Naive thymus-derived CD8-positive, alpha-beta T cell (primary cell): ENCODE measurements at regions not wholly inside any gene's neighbourhood (a gene's known extent, or its start where the extent isn't known, plus 50 kb on each side); places are given as distances from the start of the nearest gene placed in this dataset.

Experiments used
- ATAC-seq, 2 donors: fragments of 150-1000 bp; cut with Tn5 transposase in 1 of 2; sonication (Bioruptor Pico), chemical (Tn5 transposase) in 1 of 2; 1 replicate in 1 of 2; 2 replicates in 1 of 2; pipeline ENCODE4 v1.10.0; 2021; ENCODE audit warnings: mild to moderate bottlenecking in 2 of 2, moderate library complexity in 2 of 2
- POLR2A ChIA-PET: fragments of 350-600 bp; sonication (Branson Sonifier 250); formaldehyde crosslinking; loops from one replicate; lab custom pipeline; 2021; ENCODE audit warnings: antibody characterized with exemption; lab: Charles Lee
- DNase-seq, 10 donors: peaks; one replicate each; pipeline versions ENCODE4 v3.0.0 to v3.0.0-alpha.2; 2020 to 2022
- H3K27ac Mint-ChIP-seq, 10 donors: one replicate each; pipeline ENCODE4 v1.8.0; 2020 to 2022; ENCODE audit warnings: mild to moderate bottlenecking in 10 of 10, mixed read lengths in 10 of 10, moderate library complexity in 4 of 10, inconsistent platforms in 1 of 10
- H3K27me3 Mint-ChIP-seq, 5 donors: one replicate each; pipeline ENCODE4 v1.8.0; 2021 to 2022; ENCODE audit warnings: mixed read lengths in 5 of 5
- H3K36me3 Mint-ChIP-seq, 3 donors: one replicate each; pipeline ENCODE4 v1.8.0; 2020 to 2022; ENCODE audit warnings: mixed read lengths in 3 of 3, mild to moderate bottlenecking in 2 of 3, inconsistent platforms in 1 of 3
- H3K4me1 Mint-ChIP-seq, 4 donors: one replicate each; pipeline ENCODE4 v1.8.0; 2021 to 2022; ENCODE audit warnings: mixed read lengths in 4 of 4
- H3K4me3 Mint-ChIP-seq, 10 donors: one replicate each; pipeline ENCODE4 v1.8.0; 2020 to 2022; ENCODE audit warnings: mild to moderate bottlenecking in 10 of 10, mixed read lengths in 10 of 10, moderate library complexity in 6 of 10, inconsistent platforms in 1 of 10
- H3K9me3 Mint-ChIP-seq, 9 donors: one replicate each; pipeline ENCODE4 v1.8.0; 2020 to 2022; ENCODE audit warnings: mixed read lengths in 9 of 9, mild to moderate bottlenecking in 3 of 9, inconsistent platforms in 1 of 9, moderate library complexity in 1 of 9

DNA sequence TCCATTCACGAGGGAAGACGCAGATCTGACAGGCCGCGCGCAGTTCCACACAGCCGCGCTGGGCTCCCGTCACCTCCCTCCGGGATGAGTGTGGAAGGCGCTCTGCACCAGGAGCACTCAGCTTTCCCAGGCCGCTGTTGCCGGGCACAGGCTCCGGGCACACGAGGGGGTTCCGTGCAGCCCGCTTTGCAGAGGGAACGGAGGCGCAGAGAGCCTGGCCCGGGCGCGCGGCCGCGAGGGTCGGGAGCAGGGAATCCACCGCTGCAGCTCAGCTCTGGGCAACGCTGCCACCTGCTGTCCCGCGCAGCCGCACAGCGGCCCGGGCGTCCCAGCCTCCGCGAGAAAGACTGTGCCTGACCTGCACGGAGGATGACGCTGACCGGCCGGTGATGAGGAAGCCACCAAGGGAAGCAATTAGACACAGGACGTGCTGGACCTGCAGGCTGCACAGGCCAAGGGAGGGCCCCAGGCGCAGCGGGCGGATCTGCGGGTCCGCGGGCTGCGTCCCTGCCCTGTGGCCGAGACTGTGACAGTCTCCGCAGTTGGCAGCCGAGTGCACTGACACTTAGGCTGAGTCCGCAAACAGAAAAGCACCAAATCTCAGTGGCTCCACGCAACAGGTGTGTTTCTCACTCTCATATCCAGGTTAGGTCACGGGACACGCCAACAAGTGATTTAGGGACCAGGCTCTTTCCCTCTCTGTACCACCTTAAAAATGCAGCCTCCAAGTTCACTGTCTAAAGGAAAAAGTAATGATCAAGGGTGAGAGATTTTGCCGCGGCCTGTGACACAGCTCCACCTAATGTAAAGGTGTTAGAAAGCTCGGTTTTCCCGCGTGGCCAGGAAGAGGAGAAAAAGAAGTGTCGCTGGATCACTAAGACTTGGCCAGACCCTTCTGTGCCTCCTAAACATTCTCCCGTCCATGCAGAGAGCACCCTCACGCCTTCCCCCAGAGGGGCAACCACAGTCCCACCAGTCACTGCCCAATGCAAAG, 94.5 kb downstream of the SEC61G start:
- peaks cover 23 to 52% (median 28%) of the 10 kb centered on the region in 5 donors for H3K27me3 Mint-ChIP-seq
- POLR2A ChIA-PET, result no interaction called here
- H3K27ac Mint-ChIP-seq, result no peak overlapping the region
- ATAC-seq, result no peak
- H3K36me3 Mint-ChIP-seq, result peaks cover 0 to 9% (median 5%) of the 10 kb centered on the region in 3 donors
- H3K4me1 Mint-ChIP-seq, result peaks cover 9 to 18% (median 13%) of the 10 kb centered on the region in 4 donors
- peak overlapping the region in 7 of 10 donors; percentile 36 to 79 (median 53) for H3K4me3 Mint-ChIP-seq
- H3K9me3 Mint-ChIP-seq, result peaks cover 0 to 16% (median 4%) of the 10 kb centered on the region in 9 donors
- DNase-seq, result no peak

DNA sequence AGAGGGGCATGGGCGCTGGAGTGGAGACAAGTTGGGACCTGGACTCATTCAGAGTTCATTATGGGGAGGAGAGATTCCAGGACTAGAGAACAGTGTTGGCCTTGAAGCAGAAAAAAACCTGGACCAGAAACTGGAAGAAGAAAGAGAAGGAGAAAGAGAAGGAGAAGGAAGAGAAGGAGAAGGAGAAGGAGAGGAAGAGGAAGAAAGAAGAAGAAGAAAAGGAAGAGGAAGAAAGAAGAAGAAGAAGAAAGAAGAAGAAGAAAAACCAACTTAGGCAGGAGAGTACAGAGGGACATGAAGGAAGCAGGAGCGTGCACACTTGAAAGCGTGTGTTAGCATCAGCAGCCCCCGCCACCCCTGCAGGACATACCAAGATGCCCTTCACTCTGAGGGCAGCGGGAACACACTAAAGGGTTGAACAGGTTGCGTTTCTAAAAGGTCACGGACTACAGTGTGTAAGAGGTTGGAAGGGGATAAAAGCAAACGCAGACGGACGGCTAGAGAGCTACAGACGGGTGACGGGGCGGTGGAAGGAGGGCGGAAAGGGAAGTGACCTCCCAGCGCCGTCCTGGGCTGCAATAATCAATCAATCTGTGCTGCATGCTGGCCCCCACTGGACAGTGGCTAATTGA, 95.3 kb downstream of the SEC61G start:
- H3K36me3 Mint-ChIP-seq, result peaks cover 0 to 13% (median 5%) of the 10 kb centered on the region in 3 donors
- DNase-seq (no peak), ATAC-seq (no peak)
- peak overlapping the region in 9 of 10 donors; percentile 4 to 79 (median 42) for H3K4me3 Mint-ChIP-seq
- peaks cover 9 to 18% (median 13%) of the 10 kb centered on the region in 4 donors for H3K4me1 Mint-ChIP-seq
- peaks cover 25 to 54% (median 30%) of the 10 kb centered on the region in 5 donors for H3K27me3 Mint-ChIP-seq
- peaks cover 0 to 15% (median 3%) of the 10 kb centered on the region in 9 donors for H3K9me3 Mint-ChIP-seq
- H3K27ac Mint-ChIP-seq, result peak overlapping the region in 3 of 10 donors; percentile 29 to 53 (median 47)
- POLR2A ChIA-PET, result no interaction called here

GRCh38 chr7:54663186-54663585, 95.8 kb downstream of the SEC61G start:
- ATAC-seq, result no peak
- peaks cover 0 to 18% (median 3%) of the 10 kb centered on the region in 9 donors for H3K9me3 Mint-ChIP-seq
- H3K27ac Mint-ChIP-seq, result peak overlapping the region in 1 of 10 donors; percentile 29
- no peak for DNase-seq
- H3K27me3 Mint-ChIP-seq, result peaks cover 25 to 54% (median 30%) of the 10 kb centered on the region in 5 donors
- peaks cover 0 to 14% (median 5%) of the 10 kb centered on the region in 3 donors for H3K36me3 Mint-ChIP-seq
- POLR2A ChIA-PET, result no interaction called here
- peak overlapping the region in 5 of 10 donors; percentile 38 to 79 (median 54) for H3K4me3 Mint-ChIP-seq
- H3K4me1 Mint-ChIP-seq, result peaks cover 9 to 18% (median 13%) of the 10 kb centered on the region in 4 donors

DNA sequence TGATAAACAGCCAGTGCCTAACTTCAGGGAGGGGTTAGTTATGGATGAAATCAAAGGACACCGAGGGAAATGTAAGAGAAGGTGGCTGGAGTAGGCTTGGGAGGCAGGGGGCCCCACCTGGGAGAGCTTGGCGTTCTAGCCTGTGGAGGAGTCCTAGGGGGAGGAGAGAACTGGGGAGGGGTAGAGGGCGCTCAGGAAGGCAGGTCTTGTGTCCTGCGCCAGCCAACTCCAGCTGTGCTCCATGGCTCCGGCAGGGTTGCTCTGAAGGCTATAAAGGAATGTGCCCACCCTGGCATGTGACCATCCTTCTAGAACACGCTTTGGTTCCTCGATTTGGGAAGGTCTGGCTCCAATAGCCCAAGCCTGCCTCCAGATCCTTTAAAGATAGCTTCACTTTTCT, 96.3 kb downstream of the SEC61G start:
- peaks cover 0 to 22% (median 4%) of the 10 kb centered on the region in 9 donors for H3K9me3 Mint-ChIP-seq
- DNase-seq (no peak), ATAC-seq (no peak)
- H3K27me3 Mint-ChIP-seq, result peaks cover 25 to 54% (median 30%) of the 10 kb centered on the region in 5 donors
- H3K4me1 Mint-ChIP-seq, result peaks cover 9 to 18% (median 13%) of the 10 kb centered on the region in 4 donors
- peak overlapping the region in 1 of 10 donors; percentile 37 for H3K27ac Mint-ChIP-seq
- H3K4me3 Mint-ChIP-seq, result peak overlapping the region in 1 of 10 donors; percentile 22
- peaks cover 0 to 14% (median 5%) of the 10 kb centered on the region in 3 donors for H3K36me3 Mint-ChIP-seq
- POLR2A ChIA-PET, result no interaction called here

- H3K4me1 Mint-ChIP-seq, result no peaks in the 10 kb centered on the region
- ATAC-seq (no peak), DNase-seq (no peak)
- no peak overlapping the region for H3K4me3 Mint-ChIP-seq
- no peak overlapping the region for H3K27ac Mint-ChIP-seq
- POLR2A ChIA-PET, result no interaction called here
- peaks cover 0 to 3% (median 0%) of the 10 kb centered on the region in 3 donors for H3K36me3 Mint-ChIP-seq
- peaks cover 0 to 3% (median 0%) of the 10 kb centered on the region in 5 donors for H3K27me3 Mint-ChIP-seq
- peaks cover 0 to 23% (median 1%) of the 10 kb centered on the region in 9 donors for H3K9me3 Mint-ChIP-seq
Observed at GRCh38 chr7:54653905-54654304, 105.1 kb downstream of the SEC61G start.

DNA sequence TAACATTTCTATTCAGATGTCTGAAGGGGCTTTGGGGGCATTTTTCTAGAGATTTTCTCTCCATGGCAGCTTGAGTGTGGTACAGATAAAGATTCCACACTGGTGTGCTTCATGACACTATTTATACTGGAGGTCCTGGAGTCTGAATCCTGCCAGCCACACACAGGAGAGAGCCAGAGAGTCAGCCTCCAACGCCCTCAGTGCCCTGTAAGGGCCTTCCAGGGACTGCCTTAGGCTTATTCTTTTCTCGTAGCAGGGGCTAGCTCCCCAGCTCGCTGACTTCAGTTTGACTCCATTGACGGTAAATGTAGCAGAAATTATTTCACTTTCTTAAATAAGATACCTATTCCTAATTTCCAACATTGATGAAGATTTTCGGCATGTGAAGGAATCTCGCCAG, 100.9 kb downstream of the VSTM2A start:
- Mint-ChIP-seq H3K27me3 (peaks cover 0 to 11% (median 0%) of the 10 kb centered on the region in 5 donors), H3K27ac (no peak overlapping the region), H3K4me1 (no peaks in the 10 kb centered on the region), H3K9me3 (peaks cover 0 to 18% (median 4%) of the 10 kb centered on the region in 9 donors), H3K4me3 (no peak overlapping the region), H3K36me3 (no peaks in the 10 kb centered on the region)
- POLR2A ChIA-PET, result no interaction called here
- ATAC-seq (no peak), DNase-seq (no peak)

GRCh38 chr7:54637712-54638396, 95.7 kb downstream of the VSTM2A start:
- Mint-ChIP-seq H3K9me3 (peaks cover 0 to 22% (median 2%) of the 10 kb centered on the region in 9 donors), H3K27ac (no peak overlapping the region), H3K4me1 (no peaks in the 10 kb centered on the region), H3K36me3 (no peaks in the 10 kb centered on the region), H3K4me3 (no peak overlapping the region), H3K27me3 (peaks cover 0 to 5% (median 0%) of the 10 kb centered on the region in 5 donors)
- POLR2A ChIA-PET, result no interaction called here
- DNase-seq (no peak), ATAC-seq (no peak)

- Mint-ChIP-seq H3K4me3 (no peak overlapping the region), H3K27ac (no peak overlapping the region), H3K36me3 (peaks cover 0 to 2% (median 0%) of the 10 kb centered on the region in 3 donors), H3K9me3 (peaks cover 4 to 44% (median 9%) of the 10 kb centered on the region in 9 donors), H3K27me3 (peaks cover 0 to 5% (median 0%) of the 10 kb centered on the region in 5 donors), H3K4me1 (no peaks in the 10 kb centered on the region)
- no peak for DNase-seq
- ATAC-seq, result no peak
- POLR2A ChIA-PET, result no interaction called here
Observed at GRCh38 chr7:54632696-54633095, 90.5 kb downstream of the VSTM2A start.

DNA sequence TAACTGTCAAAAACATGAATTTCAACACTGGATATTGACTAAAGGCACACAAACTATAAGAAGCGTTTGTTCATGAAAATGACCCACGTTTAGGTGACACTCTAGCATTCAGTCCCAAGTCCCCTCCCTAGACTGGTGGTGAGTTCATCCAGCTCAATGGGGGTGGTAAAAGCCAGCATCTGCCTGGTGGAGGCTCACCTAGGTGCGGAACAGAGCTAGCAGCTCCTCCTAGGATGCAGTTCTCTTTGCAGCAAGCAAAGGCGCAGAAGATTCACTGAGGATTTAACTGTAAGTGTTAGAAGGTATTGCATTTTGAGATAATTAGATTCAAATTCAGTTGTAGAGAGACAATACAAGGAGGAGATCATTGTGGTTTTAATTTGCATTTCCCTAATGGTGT, 87.6 kb downstream of the VSTM2A start:
- no peak for ATAC-seq
- POLR2A ChIA-PET, result no interaction called here

DNA sequence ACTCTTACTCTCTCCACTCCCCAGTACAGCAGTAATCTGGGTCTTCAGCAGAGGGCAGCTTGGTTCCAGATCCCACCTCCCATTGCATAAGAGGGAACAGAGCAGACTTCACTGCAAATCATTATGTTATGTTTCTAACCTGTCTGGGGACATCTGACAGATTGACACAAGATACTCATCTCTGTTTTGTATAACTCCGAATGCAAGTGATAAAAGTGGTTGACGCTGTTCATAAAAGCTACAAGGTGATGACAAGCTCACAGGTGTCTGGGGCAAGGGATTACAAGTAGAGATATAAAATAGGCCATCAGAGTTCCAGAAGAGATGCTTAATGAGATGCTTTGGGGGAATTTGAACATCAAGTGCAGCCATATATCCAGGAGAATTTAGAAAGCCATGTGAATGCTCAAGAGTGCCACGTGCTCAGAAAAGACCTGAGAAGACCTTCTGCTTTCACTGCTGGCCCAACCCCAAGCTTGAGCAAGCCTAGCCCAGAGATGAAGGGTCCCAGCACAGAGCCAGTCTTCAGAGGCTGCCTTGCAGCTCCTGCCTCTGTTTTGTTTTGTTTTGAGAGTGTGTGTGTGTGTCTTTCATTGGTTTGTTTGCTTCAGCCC, 80.6 kb downstream of the VSTM2A start:
- peaks cover 0 to 19% (median 3%) of the 10 kb centered on the region in 9 donors for H3K9me3 Mint-ChIP-seq

More for the DNA sequence above, 87.6 kb downstream of the VSTM2A start:
- H3K9me3 Mint-ChIP-seq, result peaks cover 2 to 35% (median 10%) of the 10 kb centered on the region in 9 donors
- H3K4me1 Mint-ChIP-seq, result no peaks in the 10 kb centered on the region
- DNase-seq, result no peak
- no peak overlapping the region for H3K27ac Mint-ChIP-seq
- no peak overlapping the region for H3K4me3 Mint-ChIP-seq
- peaks cover 0 to 2% (median 0%) of the 10 kb centered on the region in 3 donors for H3K36me3 Mint-ChIP-seq
- no peaks in the 10 kb centered on the region for H3K27me3 Mint-ChIP-seq

More for the DNA sequence above, 80.6 kb downstream of the VSTM2A start:
- no peaks in the 10 kb centered on the region for H3K27me3 Mint-ChIP-seq
- H3K4me3 Mint-ChIP-seq, result no peak overlapping the region
- no peaks in the 10 kb centered on the region for H3K4me1 Mint-ChIP-seq
- H3K27ac Mint-ChIP-seq, result no peak overlapping the region
- ATAC-seq (no peak), DNase-seq (no peak)
- H3K36me3 Mint-ChIP-seq, result no peaks in the 10 kb centered on the region
- POLR2A ChIA-PET, result no interaction called here
